RKO (cell line): ENCODE measurements at regions not wholly inside any gene's neighbourhood (a gene's known extent, or its start where the extent isn't known, plus 50 kb on each side); places are given as distances from the start of the nearest gene placed in this dataset.

Source experiments
- DNase-seq: peaks from one replicate; pipeline ENCODE4 v3.0.0-alpha.2; 2016; ENCODE audit warnings: low spot score

- DNase-seq: no peak
These were observed 933.0 kb upstream of the LCORL start for GRCh38 chr4:18954538-18954937.

GRCh38 chr4:18953613-18954012 lies 932.1 kb upstream of the LCORL start:
- no peak for DNase-seq

GRCh38 chr4:18945464-18945863 lies 923.9 kb upstream of the LCORL start:
- no peak for DNase-seq

GRCh38 chr4:18942874-18943273 lies 921.3 kb upstream of the LCORL start:
- no peak for DNase-seq

DNA sequence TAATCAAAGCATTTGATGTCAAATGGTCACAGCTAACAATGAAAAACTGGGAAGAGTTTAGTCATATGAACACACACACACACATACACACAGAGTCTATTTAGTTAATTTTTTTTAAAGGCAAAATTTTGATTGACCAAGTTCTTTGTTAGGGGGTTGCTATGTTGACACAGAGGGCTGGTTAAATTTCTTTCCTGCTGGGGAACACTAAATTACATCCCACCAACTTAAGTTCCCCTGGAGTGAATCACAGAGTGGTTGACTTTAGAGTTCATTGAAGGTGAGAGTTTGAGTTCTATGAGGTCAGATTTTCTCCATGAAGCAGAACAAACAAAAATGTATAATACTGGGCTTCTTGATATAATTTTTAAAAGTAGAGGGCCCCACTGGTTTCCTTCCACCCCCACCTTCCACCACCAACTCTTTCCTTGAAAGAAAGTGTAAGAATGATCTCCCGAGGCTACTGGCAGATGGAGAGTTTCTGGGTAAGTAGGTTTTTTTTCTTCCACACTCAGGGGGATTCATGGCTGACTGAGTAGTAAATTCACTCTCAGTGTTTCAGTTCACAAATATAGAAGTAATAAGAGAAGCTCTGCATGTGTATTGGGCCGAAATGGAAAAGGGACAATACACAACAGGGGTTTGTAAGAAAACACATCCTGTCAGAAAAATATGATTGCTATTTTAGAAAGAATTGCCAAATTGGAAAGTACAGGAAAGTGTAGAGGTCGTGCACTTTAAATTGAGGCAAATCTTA lies 917.0 kb upstream of the LCORL start:
- no peak for DNase-seq

DNA sequence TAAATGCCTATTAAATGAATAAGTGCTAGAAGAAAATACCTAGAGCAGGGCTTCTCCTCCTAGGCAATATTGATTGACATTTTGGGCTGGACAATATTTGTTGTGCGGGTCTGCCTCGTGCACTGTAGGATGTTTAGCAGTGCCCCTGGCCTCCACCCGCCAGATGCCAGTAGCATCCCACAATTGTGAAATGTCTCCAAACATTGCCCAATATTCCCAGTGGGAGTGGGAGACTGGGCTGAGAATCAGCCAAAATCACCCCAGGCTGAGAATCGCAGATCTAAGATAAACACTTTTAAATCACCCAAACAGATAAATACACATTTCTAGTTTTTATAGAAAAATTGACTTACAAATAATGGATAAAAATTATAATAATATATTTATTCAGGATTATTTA lies 916.2 kb upstream of the LCORL start:
- DNase-seq: no peak

- no peak for DNase-seq
These were observed 915.5 kb upstream of the LCORL start for GRCh38 chr4:18937080-18937479.

- DNase-seq: no peak
These were observed 914.2 kb upstream of the LCORL start for GRCh38 chr4:18935659-18936345.

- peak; percentile 19 for DNase-seq
These were observed 912.6 kb upstream of the LCORL start for GRCh38 chr4:18934197-18934596.

DNA sequence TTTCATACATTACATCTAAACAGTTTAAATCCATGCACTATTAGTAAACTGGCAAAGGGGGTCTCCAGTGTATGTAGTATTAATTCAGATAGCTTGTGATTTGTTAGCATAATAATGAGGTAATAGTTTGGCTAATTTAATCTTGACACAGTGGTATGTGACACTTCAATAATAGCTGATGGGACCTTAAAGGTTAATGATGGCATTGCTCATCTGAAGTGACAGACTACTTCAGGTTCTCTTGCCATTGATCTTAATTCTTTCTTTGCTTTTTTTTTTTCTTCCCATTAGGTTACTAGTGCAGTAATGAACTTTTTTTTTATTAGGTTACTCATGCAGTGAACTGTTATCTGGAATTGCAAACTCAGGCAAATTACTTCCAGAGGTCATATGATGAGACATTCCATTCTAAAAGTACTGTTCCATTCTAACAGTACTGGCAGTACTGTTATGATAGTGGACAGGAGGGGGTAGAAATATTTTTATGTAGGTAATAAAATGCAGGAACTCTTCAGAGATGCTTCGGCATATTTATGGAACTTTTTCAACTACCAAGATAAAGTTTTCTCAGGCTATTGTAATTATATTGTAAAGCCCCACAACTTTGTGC lies 911.3 kb upstream of the LCORL start:
- no peak for DNase-seq

DNA sequence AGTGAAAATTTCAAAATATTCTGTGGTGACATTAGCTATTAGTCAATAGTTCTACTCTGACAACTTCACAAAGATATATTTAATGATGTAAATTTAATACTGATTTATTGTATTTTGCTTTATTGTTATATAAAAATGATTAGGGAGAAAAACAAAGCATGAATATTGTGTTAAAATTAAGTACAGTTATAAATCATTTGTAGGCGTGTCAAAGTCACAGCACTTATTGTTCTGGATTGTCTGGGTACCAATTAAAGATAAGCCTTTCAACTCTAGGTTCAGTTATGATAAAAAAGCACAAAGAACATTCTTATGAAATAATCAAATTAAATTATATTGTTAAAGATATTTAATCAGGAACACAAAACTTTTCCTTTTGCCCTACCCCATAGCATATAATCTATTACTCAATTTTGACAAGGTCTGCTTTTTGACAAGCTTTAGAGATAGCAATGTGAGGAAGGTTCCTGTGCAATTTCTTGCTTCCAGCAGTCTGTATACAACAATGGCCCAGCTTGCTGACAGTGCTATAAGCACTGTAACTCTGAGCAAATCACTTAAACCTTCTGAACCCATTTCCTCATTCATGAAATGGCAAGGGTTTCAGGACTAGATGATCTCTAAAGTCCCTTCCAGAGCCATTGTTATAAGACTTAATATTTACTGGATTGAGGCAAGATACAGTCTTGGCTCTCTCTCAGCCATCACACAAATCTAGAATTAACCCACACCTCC lies 910.3 kb upstream of the LCORL start:
- DNase-seq: no peak

DNA sequence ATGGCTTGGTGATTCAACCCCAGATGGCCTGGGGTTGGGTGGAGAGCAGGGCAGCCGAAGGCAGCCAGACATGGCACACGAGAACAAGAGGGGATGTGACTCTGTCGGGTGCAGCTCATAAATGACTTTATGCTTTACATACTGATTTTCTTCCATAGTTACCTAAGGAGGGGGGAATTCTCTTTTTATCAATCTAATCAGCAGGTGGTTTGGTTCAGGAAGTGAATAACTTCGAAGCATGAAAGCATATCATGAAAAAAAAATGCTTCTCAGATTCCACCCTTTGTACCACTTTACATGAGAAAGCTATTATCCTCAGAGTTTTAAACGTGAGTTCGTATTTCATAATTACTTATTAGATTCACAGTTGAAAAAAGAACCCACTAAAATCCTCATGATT lies 908.9 kb upstream of the LCORL start:
- no peak for DNase-seq

- no peak for DNase-seq
These were observed 902.1 kb upstream of the LCORL start for GRCh38 chr4:18923496-18924161.

- no peak for DNase-seq
These were observed 896.1 kb upstream of the LCORL start for GRCh38 chr4:18917689-18918088.

DNA sequence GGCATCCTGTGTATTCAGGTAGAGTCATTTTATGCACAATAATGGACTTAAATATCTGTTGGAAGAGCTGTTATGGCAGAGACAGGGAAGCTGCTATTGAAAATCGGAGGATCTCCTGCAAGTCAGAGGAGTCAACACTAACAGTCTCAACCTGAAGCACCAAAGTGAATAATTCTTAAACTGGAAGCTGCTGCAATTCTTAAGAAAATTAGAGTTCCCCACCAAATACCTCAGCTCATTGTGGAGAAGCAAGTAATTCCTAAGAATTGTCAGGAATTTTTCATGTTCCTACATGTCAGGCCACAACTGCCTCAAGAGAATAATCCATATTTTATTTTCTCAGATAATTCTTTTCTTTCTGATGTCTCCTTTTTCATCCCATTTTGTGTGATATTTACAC lies 892.6 kb upstream of the LCORL start:
- no peak for DNase-seq

DNA sequence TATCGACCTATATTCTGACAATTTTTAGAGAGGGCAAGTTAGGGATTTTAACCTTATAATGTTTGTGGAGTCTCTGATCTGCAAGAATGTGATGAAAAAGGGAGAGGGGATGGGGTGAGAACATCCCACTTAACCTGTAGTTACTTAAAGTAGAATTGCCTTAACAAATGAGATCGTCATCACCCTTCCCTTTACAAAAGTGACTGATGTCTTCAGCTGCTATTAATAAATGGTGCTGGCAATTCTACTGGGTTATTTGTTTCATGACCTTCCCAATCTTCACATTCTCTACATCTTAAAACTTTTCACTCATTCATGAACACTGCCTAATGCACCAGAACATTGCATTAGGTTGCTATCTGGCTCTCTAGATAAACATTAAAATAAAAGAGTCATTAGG lies 873.4 kb upstream of the LCORL start:
- no peak for DNase-seq

- peak; percentile 19 for DNase-seq
These were observed 860.9 kb upstream of the LCORL start for GRCh38 chr4:18882468-18882867.

GRCh38 chr4:18881556-18881955 lies 860.0 kb upstream of the LCORL start:
- DNase-seq: no peak

DNA sequence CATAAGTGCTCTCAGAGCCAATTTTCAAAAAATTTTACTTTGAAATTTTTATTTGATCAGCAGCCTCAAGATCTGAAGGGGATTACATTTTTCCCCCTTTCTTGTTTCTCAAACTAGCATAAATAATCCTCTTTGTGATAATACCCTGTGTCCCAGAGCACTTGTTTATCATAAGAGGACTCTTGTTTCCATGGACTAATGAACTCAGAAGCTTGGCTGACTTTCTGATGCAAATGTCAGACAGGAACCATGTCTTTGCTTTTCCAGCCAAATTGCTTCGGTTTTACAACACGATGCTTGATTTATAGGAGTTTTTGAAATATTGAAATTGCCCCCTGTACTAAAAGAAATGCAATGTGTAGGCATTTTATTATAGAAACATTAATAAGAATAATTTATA lies 859.3 kb upstream of the LCORL start:
- DNase-seq: no peak

DNA sequence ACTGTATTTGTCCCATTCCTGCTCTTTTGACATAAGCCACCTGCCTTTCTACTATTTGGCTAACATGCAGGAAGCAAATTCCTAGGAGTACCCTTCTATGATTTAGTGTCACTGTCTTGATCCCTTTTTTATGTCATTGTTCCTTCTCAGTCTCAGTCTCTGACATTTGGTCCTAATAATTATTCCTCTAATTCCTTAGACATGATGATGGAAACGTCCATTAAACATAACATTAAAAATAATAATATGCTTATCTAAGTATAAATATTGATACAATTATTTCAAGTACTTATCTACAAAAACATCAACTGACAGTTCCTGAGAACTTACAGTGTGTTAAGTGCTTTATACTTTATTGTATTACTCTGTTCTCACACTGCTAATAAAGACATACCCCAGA lies 857.0 kb upstream of the LCORL start:
- no peak for DNase-seq

GRCh38 chr4:18869166-18869565 lies 847.6 kb upstream of the LCORL start:
- DNase-seq: no peak

DNA sequence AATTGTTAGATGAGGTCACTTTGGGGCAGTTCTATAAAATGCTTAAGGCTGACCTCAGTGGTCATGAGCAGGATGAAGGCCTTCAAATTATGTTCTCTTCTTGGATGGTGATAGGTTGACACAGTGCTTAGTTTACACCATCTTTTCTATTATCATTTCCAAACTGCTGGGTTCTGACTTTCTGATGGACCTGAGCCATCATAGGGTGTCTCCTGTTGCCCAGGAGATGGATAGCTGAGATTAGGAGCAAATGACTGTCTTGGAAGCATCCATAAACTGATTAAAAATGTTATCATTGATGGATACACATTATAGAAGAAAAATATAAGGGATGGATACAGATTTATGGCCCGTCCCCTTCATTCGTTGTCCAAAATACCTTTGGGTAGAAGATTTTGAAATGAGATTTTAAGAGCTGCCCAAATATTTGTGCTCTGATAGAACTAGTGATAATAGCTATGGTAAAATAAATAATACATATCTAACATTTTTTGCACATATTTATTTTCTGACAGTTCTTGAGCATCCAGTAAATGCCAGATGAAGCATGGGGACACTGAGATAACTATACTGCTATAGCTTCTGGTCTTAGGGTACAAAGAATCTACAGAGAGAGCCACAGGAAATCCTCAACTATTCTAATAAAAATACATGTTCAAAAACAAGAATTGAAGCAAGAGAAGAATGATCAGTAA lies 839.4 kb upstream of the LCORL start:
- no peak for DNase-seq
